Heart left ventricle (tissue), 16 donors: ENCODE measurements at regions not wholly inside any gene's neighbourhood (a gene's known extent, or its start where the extent isn't known, plus 50 kb on each side); places are given as distances from the start of the nearest gene placed in this dataset.

Source experiments
- ATAC-seq, 4 donors: fragments of 200-7000 bp; cut with Tn5 transposase; one replicate each; pipeline ENCODE4 v1.9.1; 2020 to 2022; ENCODE audit warnings: moderate library complexity in 4 of 4, mild to moderate bottlenecking in 3 of 4, moderate number of reproducible peaks in 1 of 4
- DNase-seq, 5 donors: peaks; one replicate each; pipeline ENCODE4 v3.0.0-alpha.2; 2020
- H3K27ac ChIP-seq, 12 donors: fragments of 200-600 bp; sonication (generic) in 4 of 12; one replicate each; pipeline versions ENCODE4 v1.5.0 to v1.8.0; 2016 to 2022; ENCODE audit warnings: mild to moderate bottlenecking in 2 of 12
- H3K27me3 ChIP-seq, 9 donors: fragments of 200-600 bp; sonication (generic) in 2 of 9; one replicate each; pipeline versions ENCODE4 v1.5.1 to v1.8.0; 2016 to 2022; ENCODE audit warnings: mild to moderate bottlenecking in 3 of 9
- H3K36me3 ChIP-seq, 9 donors: fragments of 200-600 bp; sonication (generic) in 2 of 9; one replicate each; pipeline versions ENCODE4 v1.5.0 to v1.8.0; 2018 to 2022; ENCODE audit warnings: mild to moderate bottlenecking in 2 of 9
- H3K4me1 ChIP-seq, 12 donors: fragments of 200-600 bp; sonication (generic) in 4 of 12; one replicate each; pipeline versions ENCODE4 v1.5.0 to v1.8.0; 2016 to 2022; ENCODE audit warnings: mild to moderate bottlenecking in 3 of 12
- H3K4me3 ChIP-seq, 12 donors: fragments of 200-600 bp; sonication (generic) in 4 of 12; one replicate each; pipeline versions ENCODE4 v1.5.0 to v1.8.0; 2017 to 2022; ENCODE audit warnings: mild to moderate bottlenecking in 9 of 12, moderate library complexity in 4 of 12
- H3K9me3 ChIP-seq, 12 donors: fragments of 200-600 bp; sonication (generic) in 4 of 12; one replicate each; pipeline versions ENCODE4 v1.5.0 to v1.8.0; 2016 to 2022; ENCODE audit warnings: mild to moderate bottlenecking in 1 of 12
- POLR2A ChIP-seq, 2 donors: fragments of 450-650 bp; IDR thresholded peaks; one replicate each; pipeline ENCODE4 v1.6.1; 2017; ENCODE audit warnings: antibody characterized with exemption in 2 of 2, mild to moderate bottlenecking in 2 of 2, moderate library complexity in 2 of 2
- WGBS, 4 donors: extraction: QIAGEN DNeasy Blood & Tissue Kit in 2 of 4; methylation state at CpG; one replicate each; pipeline versions ENCODE4 v1.1.5 to v1.1.7; 2013 to 2018; 5-methylcytosine and 5-hydroxymethylcytosine counted together
- intact Hi-C, 10 donors: fragments of 100-400 bp; cut with DNase I; formaldehyde crosslinking; loops; one replicate each; pipeline versions ENCODE4 v1.11.1 to v1.14.2; 2022
- TF ChIP-seq, protein P1 (sequence below), 12 donors: fragments of 200-600 bp; sonication (generic) in 4 of 12; IDR thresholded peaks; one replicate each; pipeline versions ENCODE4 v1.5.0 to v1.8.0; 2018 to 2022; ENCODE audit warnings: antibody characterized with exemption in 12 of 12, mild to moderate bottlenecking in 5 of 12
- donor health status: ischemic (EF 13 %, LVEDD 7.1; RV severe dilation, severe dysfunction).
- donor health status: healthy with polysubstance abuse.
- donor health status: DM: no; HTN: yes; CAD: no.
- donor health status: DM: no; HTN: no; CAD: no.
- donor health status: ischemic (EF 25% LVEDD 6.9; RV normal size, moderate dysfunction).
- donor health status: ischemic (EF 25% LVEDD 5.7; RV mildly dilated, moderate dysfunction).
- donor health status: healthy.
- donor health status: DM: yes; HTN: yes; CAD: no.
- donor health status: ischemic (EF 35%, LVEDD 5.7; RV mildly dilated, moderate dysfunction).
- donor health status: nonischemic (EF 11% LVEDD 7.7; RV severe dilation, severe dysfunction).
- donor health status: DM: yes; HTN: yes; CAD: no.
- donor health status: PGD.
- donor health status: ischemic (EF 29% LVEDD 5.4; RV normal size, mild dysfunction).
- donor health status: nonischemic (EF 23%, LVEDD 6.1; RV moderate dilation, normal function).

DNA sequence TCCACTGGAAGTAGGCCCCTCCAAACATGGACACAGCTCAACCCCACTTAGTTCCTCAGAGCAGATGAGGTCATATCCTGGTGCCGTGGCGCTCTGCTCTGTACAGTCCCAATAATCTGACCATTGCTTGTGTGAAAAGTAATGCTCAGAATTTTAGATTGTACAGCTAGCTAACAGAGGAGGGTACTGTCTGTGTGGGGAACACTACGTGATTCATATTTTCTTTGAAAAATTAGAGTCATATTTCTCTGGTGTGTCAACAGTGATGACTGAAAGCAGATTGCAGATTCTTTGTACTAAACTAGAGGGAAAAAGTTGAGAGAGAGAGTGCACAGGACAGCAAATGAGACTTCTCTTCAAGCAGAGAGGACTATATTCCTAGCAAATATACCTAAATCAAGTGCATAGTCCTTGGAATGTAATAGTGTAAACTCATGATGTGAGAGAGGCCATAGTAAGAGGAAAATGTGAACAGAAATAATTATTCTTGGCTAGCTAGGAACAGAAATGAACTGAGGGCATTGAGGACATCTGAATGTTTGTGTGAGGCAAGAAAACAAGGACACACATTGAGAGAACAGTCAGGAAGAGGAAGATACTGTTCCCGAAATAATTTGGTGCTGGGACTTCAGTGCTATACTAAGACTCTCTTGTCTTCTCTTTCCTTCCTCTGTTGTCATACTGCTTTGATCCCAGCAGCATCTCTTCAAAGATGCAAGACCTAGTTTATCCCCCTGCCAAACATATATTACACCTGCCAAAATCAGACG lies 157.0 kb upstream of the RND3 start:
- H3K9me3 ChIP-seq, result no peaks in the 10 kb centered on the region
- DNase-seq (peak in 1 of 5 donors; percentile 56), ATAC-seq (peak; percentile 51 to 91 (median 82))
- 41 to 58% (median 56%) methylated on average over 5 of the region's 5 CpGs for WGBS, 4 donors
- H3K27ac ChIP-seq, result peak overlapping the region in 9 of 12 donors; percentile 3 to 69 (median 43)
- intact Hi-C loops, result no loop called here
- H3K36me3 ChIP-seq, result no peaks in the 10 kb centered on the region
- TF ChIP-seq, protein P1, sequence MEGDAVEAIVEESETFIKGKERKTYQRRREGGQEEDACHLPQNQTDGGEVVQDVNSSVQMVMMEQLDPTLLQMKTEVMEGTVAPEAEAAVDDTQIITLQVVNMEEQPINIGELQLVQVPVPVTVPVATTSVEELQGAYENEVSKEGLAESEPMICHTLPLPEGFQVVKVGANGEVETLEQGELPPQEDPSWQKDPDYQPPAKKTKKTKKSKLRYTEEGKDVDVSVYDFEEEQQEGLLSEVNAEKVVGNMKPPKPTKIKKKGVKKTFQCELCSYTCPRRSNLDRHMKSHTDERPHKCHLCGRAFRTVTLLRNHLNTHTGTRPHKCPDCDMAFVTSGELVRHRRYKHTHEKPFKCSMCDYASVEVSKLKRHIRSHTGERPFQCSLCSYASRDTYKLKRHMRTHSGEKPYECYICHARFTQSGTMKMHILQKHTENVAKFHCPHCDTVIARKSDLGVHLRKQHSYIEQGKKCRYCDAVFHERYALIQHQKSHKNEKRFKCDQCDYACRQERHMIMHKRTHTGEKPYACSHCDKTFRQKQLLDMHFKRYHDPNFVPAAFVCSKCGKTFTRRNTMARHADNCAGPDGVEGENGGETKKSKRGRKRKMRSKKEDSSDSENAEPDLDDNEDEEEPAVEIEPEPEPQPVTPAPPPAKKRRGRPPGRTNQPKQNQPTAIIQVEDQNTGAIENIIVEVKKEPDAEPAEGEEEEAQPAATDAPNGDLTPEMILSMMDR (IDR thresholded peaks at IDR 0.05), result no peak
- TF ChIP-seq POLR2A (IDR thresholded peaks at IDR 0.05), result no peak
- H3K4me1 ChIP-seq, result peaks cover 0 to 4% (median 0%) of the 10 kb centered on the region in 12 donors
- H3K4me3 ChIP-seq, result no peak overlapping the region
- H3K27me3 ChIP-seq, result no peaks in the 10 kb centered on the region

DNA sequence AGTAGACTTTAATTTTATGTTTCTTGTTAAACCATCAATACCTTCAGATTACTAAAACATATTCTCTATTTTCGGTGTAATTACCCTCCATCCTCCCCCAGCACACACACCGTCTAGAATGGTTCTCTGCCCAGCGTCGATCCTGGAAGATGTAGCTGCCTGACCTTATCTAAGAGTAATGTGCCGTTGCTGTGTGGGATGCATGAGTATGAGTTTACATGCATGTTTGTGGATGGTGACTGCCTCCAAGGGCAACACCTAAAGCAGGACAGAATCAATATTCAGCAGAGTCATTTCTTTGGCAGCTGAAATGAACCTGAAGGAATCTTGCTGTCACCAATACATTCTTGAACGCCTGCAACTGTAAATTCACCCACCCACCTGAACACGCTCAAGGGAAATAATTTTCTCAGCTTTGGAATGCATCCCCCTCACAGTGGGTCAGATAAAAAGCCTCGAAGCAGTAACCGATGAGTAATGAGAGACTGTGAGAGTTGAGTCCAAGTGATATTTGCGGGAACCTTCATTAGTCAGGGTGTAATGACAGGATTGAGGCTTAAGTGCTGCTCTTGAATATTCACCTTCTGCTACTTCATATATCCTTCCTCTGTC lies 155.8 kb upstream of the RND3 start:
- no peaks in the 10 kb centered on the region for H3K9me3 ChIP-seq
- no peak overlapping the region for H3K4me3 ChIP-seq
- peaks cover 0 to 9% (median 0%) of the 10 kb centered on the region in 12 donors for H3K4me1 ChIP-seq
- DNase-seq (no peak), ATAC-seq (peak in 1 of 4 donors; percentile 71)
- H3K27me3 ChIP-seq, result no peaks in the 10 kb centered on the region
- H3K27ac ChIP-seq, result peak overlapping the region in 2 of 12 donors; percentile 45
- no peaks in the 10 kb centered on the region for H3K36me3 ChIP-seq
- no peak for TF ChIP-seq POLR2A (IDR thresholded peaks at IDR 0.05)
- TF ChIP-seq, protein P1 (IDR thresholded peaks at IDR 0.05), result no peak
- intact Hi-C loops, result no loop called here
- 73 to 74% (median 73%) methylated on average over 10 of the region's 10 CpGs for WGBS, 4 donors

DNA sequence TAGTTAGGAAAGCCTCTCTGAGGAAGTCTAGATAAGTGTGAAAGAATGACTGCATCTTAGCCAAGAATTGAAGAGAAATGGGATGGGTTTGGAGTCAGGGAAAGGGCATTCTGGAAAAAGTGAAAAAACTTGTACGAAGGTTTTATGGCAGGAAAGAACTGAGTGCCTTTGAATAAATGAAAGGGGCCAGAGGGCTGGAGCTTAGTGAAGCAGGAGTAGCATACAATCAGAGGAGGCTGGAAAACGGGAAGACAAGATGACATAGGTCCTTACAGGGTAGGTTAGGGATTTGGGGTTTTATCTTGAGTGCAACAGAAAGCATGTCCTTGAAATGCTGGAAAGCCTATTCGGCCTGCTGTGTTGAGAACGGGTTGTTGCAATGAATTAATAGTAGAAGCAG lies 152.6 kb upstream of the RND3 start:
- intact Hi-C loops, result no loop called here
- Histone ChIP-seq H3K27me3 (no peaks in the 10 kb centered on the region), H3K27ac (peak overlapping the region in 8 of 12 donors; percentile 13 to 63 (median 36)), H3K36me3 (no peaks in the 10 kb centered on the region), H3K9me3 (no peaks in the 10 kb centered on the region), H3K4me1 (peaks cover 0 to 9% (median 0%) of the 10 kb centered on the region in 12 donors), H3K4me3 (peak overlapping the region in 3 of 12 donors; percentile 4 to 22 (median 14))
- ATAC-seq, result peak in 2 of 4 donors; percentile 22 to 53
- no peak for DNase-seq
- TF ChIP-seq, protein P1 (IDR thresholded peaks at IDR 0.05), result no peak
- no peak for TF ChIP-seq POLR2A (IDR thresholded peaks at IDR 0.05)
- 36 to 50% (median 48%) methylated on average over 4 of the region's 4 CpGs for WGBS, 4 donors

DNA sequence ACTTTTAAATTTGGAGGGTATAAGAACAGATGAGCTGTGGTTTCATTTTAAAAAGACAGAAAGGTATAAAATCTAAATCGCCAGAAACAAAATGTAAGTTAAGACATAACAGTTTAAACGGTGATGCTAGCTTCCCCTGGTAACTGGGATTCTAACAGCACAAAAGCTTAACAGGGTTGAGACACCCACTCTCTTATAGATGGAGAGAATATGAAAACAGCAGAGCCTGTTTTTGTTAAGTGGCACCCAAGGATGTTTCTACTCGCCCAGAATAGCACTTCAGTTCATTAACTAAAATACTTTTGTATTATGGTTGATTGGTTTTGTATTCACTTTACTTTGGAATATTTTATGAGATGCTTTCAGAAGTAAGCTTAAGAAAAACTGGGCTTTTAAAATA lies 151.9 kb upstream of the RND3 start:
- Histone ChIP-seq H3K27ac (peak overlapping the region in 8 of 12 donors; percentile 4 to 63 (median 24)), H3K9me3 (no peaks in the 10 kb centered on the region), H3K4me1 (peaks cover 0 to 9% (median 0%) of the 10 kb centered on the region in 12 donors), H3K4me3 (peak overlapping the region in 3 of 12 donors; percentile 4 to 22 (median 14)), H3K36me3 (no peaks in the 10 kb centered on the region), H3K27me3 (no peaks in the 10 kb centered on the region)
- ATAC-seq, result no peak
- 24 to 46% (median 45%) methylated on average over 3 of the region's 3 CpGs for WGBS, 4 donors
- TF ChIP-seq, protein P1 (IDR thresholded peaks at IDR 0.05), result no peak
- no peak for TF ChIP-seq POLR2A (IDR thresholded peaks at IDR 0.05)
- DNase-seq, result no peak
- intact Hi-C loops, result no loop called here
